Dermis blood vessel endothelial cell (primary cell): ENCODE measurements at regions not wholly inside any gene's neighbourhood (a gene's known extent, or its start where the extent isn't known, plus 50 kb on each side); places are given as distances from the start of the nearest gene placed in this dataset.

Source experiments
- DNase-seq: peaks from one replicate; pipeline ENCODE4 v3.0.0; 2010

DNA sequence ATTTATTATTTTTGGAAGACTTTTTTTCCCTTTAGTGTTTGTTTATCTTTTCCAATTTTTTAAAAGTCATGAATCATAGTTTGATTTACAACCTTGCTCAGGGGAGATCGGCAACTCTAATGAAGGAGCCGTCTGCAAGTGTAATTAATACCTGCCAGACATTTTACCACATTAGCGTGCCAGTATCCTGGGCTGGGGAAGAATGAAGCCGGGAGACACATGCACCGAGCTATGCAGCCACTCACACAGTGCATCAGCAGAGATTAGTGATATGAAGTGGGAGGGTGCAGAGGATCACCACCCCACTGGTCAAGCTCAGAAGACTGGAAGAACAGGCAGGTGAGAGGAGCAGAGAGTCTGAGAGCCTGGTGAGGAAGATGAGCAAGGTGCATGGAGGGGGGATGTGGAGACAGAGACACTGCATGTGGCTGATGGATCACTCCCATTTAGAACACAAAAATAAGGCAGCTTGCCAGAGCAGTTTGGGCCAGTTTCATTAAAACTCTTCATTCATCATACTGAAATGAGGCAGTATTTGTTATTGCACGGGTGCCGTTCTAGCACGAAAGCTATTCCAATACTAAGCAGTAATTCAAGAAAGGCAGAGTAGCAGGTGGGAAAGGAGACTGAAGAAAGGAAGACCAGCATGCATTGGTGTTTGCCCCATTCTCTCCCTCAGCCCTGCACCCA is 821.6 kb downstream of the TUSC7 start:
- no peak for DNase-seq

DNA sequence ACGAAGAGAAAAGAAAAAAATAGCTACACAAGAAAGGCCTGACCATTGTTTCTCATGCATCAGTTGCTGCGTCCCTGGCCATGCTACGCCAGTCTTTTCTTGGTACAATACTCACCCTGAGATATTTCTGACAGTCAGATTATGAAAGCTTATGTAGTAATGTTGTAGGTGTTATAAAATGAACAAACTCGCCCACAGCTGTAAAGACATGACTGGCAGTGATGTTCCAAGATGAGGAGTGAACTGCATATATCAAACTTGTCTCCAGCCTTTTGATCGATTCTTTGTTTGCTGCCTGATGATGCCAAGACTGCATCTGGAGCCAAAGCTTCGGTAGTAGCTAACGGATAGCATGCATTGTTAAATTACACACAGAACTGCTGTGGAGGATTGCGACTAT is 822.7 kb downstream of the TUSC7 start:
- no peak for DNase-seq

DNA sequence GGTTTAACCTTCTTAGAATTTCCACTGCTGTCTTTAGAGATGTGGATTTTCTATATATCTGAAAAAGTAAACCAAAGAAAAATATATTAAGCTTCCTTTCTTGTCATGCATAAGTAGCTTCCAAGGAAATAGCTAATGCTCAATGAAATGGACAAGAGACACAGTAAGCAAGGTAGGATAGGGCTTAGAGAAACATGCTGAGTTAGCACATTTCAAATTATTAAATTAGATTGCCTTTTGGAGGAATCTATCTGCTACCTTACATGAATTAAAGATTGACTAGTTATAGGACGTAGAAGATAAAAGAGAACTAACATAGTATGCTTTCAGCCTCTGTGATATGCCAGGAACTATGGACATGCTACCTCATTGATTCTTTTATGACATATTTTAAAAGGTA is 824.6 kb downstream of the TUSC7 start:
- no peak for DNase-seq

GRCh38 chr3:117536006-117536405 is 826.4 kb downstream of the TUSC7 start:
- no peak for DNase-seq

GRCh38 chr3:117537949-117538348 is 828.4 kb downstream of the TUSC7 start:
- DNase-seq = no peak

GRCh38 chr3:117539729-117540128 is 830.1 kb downstream of the TUSC7 start:
- no peak for DNase-seq

GRCh38 chr3:117540597-117540996 is 831.0 kb downstream of the TUSC7 start:
- no peak for DNase-seq

DNA sequence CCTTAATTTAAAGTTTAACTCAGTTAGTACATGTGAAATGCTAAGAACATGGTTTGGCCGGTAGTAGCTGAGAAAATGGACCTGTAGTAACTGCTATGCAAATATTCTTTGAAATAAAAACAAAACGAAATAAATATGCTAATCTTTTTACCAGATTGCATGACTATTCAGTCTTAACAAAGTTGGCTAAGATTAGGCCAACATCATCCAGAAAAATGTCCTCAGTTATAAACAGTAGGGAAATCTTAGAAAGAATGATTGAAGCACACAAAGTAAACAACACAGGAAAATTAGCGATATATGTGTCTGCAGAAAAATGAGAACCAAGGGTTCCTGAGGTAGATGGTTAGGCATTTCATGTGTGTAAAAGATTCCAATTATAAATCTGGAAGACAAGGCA is 832.1 kb downstream of the TUSC7 start:
- no peak for DNase-seq

GRCh38 chr3:117543521-117543920 is 833.9 kb downstream of the TUSC7 start:
- no peak for DNase-seq

GRCh38 chr3:117545484-117545883 is 835.9 kb downstream of the TUSC7 start:
- no peak for DNase-seq

DNA sequence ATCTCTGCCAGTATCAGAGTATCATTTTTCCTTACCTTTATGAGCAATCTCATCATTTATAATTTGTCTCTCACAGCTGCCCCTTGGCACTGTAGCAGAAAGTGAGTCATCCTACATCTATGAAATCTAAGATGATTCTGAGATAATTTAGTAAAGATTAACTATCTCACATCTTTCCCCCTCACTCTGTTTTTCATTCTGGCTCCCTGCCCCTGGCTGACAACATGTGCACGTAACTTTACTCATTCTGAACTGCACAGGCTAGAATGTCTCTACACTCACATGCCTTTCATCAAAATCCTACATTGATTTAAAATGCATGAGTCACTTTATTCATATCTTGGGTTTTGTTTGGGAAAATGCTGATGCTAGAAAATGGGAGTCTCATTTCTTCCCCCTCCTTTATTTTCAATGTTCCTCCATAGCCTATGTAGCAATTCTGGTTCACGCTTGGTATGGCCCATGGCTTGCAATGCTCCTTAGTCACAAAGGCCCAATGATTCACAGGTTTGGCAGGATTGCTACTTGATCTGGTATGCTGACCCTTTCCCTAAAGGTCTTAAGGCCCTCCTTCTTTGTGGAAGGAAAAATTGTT is 838.5 kb downstream of the TUSC7 start:
- DNase-seq = no peak

DNA sequence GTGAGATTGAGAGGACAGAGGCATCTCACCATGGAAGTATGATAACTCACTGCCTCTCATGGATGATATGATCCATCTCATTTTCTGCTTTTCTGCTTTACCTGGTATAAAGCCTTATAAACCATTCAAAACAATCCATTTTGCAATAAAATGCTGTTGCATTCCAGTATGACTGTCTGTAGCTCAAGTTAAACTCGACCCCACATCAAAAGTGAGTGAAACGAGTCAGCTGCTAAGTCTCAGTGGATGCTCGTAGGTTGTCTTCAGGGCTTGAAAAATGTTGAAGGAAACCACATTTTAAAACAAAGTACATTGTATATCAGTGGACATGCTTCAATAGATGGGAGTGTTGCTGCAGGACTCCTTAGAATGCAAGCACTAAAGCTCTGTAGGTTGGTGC is 839.0 kb downstream of the TUSC7 start:
- DNase-seq = no peak

DNA sequence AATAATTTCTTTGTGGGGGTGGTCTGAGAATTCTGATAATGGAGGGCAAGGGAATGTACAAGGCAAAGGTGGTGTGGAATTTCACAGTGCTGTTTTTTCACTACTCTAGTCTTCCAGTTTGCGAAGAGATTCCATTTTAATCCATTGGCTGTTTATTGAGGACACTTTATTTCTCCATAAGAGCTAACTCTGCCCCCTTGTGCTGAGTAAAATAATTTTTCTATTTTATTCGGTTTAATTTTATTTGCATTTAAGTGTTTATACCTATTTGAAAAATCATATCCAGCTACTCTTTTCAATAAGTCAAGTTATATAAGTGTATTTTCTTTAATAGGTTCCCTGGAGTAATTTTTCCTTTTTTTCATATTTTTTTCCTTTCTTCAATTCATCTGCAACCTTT is 840.1 kb downstream of the TUSC7 start:
- no peak for DNase-seq

GRCh38 chr3:117550766-117551165 is 841.2 kb downstream of the TUSC7 start:
- DNase-seq = no peak

DNA sequence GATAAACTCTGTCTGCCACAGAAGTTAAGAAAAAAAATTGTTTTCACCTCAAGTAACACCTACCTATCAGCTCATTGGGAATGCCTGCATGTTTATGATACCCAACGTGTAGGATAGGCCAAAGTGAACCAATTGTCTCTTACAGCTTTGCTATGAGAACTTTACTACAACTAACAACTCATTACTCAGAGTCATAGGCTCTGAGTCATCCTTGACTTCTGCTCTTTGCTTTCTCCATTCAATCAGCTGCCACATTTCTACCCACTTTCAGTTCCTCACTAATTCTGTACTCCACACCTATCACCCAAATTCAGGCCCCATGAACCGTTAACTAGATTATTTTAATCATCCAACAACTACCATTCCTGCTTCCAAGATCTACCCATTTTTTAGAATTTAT is 843.9 kb downstream of the TUSC7 start:
- DNase-seq = no peak

- no peak for DNase-seq
These were observed 847.2 kb downstream of the TUSC7 start for GRCh38 chr3:117556646-117557407.

- DNase-seq = no peak
These were observed 848.0 kb downstream of the TUSC7 start for GRCh38 chr3:117557464-117558090.

- no peak for DNase-seq
These were observed 849.1 kb downstream of the TUSC7 start for GRCh38 chr3:117558681-117559080.

DNA sequence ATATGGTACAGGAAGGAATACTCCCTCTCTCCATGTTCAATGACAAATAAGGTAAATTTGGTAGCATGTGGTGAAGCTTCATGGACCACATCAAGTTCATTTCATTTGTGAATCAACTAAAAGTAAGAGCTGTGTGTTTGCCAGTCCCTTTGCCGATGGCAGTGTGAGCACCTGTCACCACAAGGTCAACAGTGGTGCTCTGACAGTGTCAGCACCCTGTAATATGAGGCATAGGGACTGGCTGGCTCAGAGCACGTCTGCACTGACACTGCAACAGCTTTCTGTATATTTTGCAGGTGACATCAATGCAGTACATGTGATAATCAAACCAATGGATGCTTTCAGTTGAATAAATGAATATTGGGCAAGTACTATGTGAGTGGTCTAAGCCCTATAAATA is 852.4 kb downstream of the TUSC7 start:
- DNase-seq = no peak

DNA sequence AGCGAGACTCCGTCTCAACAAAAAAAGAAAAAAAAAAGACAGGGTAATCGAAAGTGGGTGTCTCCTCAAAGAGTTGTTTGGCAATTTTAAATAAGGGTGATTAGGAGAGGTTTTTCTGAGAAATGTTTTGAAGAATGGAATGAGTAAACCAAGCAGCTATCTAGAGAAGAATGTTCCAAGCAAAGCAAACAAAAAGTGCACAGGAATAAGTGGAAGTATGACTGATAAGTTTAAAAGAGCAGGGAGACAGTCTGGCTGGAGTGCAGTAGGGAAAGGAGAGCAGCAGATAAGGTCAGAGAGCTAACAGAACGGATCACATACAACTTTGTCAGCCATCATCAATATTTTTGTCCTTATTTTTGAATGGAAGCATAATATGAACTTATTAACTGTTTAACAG is 853.5 kb downstream of the TUSC7 start:
- DNase-seq = no peak

- DNase-seq = no peak
These were observed 856.2 kb downstream of the TUSC7 start for GRCh38 chr3:117565777-117566176.

GRCh38 chr3:117566926-117567325 is 857.3 kb downstream of the TUSC7 start:
- DNase-seq = no peak

DNA sequence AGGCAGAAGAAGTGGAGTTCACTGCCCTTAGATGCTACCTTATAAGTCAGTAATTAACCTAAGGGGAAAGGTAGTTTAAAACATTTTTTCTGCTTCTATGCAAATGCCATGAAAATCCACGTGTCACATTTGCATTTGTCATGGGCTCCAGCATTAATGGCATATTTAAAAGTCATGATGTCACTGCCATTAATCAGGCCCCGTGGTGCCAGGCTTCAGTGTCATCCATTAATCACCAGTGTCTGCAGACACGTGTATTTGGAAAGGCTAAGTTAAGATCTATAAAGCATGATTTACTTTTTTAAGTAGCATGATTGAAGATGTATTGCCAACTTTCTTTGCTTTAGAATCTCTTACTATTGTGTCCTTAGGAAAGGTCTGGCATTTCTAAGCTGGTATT is 857.8 kb downstream of the TUSC7 start:
- DNase-seq = no peak

GRCh38 chr3:117567906-117568305 is 858.3 kb downstream of the TUSC7 start:
- no peak for DNase-seq
